ENCODE measurements at regions not wholly inside any gene's neighbourhood (a gene's known extent, or its start where the extent isn't known, plus 50 kb on each side); places are given as distances from the start of the nearest gene placed in this dataset.

DNA sequence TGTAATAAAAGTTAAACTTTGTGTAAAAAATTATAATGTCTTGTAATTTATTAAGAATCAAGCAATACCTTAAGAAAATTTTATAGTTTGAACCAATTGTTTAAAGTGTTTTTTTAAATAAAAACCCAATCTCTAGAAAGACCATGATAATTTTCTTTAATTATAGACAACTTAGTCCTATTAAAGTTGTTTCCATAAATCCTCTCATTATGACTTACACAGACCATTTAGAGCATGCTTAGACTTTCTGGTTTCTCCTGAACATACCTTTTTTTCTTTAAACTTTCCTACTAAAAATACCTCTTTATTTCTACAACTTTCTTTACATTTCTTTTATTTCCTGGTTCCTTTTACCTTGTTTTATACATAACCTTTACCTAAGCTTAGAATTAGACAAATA lies 837.4 kb downstream of the PCDH19 start:
- H4K20me1 ChIP-seq (ENCODE audit: insufficient read depth): no peaks in the 10 kb centered on the region
- TF ChIP-seq, protein P1, sequence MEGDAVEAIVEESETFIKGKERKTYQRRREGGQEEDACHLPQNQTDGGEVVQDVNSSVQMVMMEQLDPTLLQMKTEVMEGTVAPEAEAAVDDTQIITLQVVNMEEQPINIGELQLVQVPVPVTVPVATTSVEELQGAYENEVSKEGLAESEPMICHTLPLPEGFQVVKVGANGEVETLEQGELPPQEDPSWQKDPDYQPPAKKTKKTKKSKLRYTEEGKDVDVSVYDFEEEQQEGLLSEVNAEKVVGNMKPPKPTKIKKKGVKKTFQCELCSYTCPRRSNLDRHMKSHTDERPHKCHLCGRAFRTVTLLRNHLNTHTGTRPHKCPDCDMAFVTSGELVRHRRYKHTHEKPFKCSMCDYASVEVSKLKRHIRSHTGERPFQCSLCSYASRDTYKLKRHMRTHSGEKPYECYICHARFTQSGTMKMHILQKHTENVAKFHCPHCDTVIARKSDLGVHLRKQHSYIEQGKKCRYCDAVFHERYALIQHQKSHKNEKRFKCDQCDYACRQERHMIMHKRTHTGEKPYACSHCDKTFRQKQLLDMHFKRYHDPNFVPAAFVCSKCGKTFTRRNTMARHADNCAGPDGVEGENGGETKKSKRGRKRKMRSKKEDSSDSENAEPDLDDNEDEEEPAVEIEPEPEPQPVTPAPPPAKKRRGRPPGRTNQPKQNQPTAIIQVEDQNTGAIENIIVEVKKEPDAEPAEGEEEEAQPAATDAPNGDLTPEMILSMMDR (conservative IDR thresholded peaks at IDR 0.05; ENCODE audit: low read depth, low read length): no peak
- H3K36me3 ChIP-seq (ENCODE audit: insufficient read depth): no peaks in the 10 kb centered on the region
- no peak overlapping the region for H3K4me3 ChIP-seq (IDR thresholded peaks at IDR 0.05; ENCODE audit: insufficient read depth, low read depth, low read length)
- H3K27me3 ChIP-seq (ENCODE audit: insufficient read depth, low read depth): no peaks in the 10 kb centered on the region
- H3K79me2 ChIP-seq (ENCODE audit: insufficient read depth, low read depth): no peaks in the 10 kb centered on the region
- no peak overlapping the region for H3K4me2 ChIP-seq
- H2AFZ ChIP-seq (ENCODE audit: low read depth): no peak overlapping the region
- H3K27ac ChIP-seq: no peak overlapping the region
- no peaks in the 10 kb centered on the region for H3K4me1 ChIP-seq (ENCODE audit: low read depth, poor library complexity, severe bottlenecking)
- no peak overlapping the region for H3K9ac ChIP-seq

DNA sequence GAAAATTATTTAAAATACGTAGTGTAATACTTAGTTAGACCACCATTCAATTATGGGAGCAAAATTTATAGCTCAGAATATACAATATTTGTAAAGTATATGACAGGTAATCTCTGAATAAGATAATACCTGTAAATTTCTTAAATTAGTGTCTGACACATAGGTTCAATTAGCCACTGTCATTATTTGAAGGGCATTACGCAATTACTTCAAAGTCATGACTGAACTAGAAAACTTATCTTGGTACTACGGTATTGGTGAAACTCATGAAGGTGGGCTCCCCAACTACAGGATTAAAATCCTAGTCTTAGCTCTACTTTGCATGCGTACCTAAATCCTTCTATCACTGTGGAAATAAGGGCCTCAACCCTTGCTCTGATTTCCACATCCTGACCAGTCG lies 860.7 kb downstream of the PCDH19 start:
- Histone ChIP-seq H3K4me3 (IDR thresholded peaks at IDR 0.05; ENCODE audit: insufficient read depth, low read depth, low read length) (no peak overlapping the region), H3K36me3 (ENCODE audit: insufficient read depth) (no peaks in the 10 kb centered on the region), H3K27me3 (ENCODE audit: insufficient read depth, low read depth) (no peaks in the 10 kb centered on the region), H3K27ac (no peak overlapping the region), H3K9ac (no peak overlapping the region), H2AFZ (ENCODE audit: low read depth) (no peak overlapping the region), H4K20me1 (ENCODE audit: insufficient read depth) (no peaks in the 10 kb centered on the region), H3K79me2 (ENCODE audit: insufficient read depth, low read depth) (no peaks in the 10 kb centered on the region), H3K4me1 (ENCODE audit: low read depth, poor library complexity, severe bottlenecking) (no peaks in the 10 kb centered on the region), H3K4me2 (no peak overlapping the region)
- TF ChIP-seq, protein P1 (conservative IDR thresholded peaks at IDR 0.05; ENCODE audit: low read depth, low read length): no peak

DNA sequence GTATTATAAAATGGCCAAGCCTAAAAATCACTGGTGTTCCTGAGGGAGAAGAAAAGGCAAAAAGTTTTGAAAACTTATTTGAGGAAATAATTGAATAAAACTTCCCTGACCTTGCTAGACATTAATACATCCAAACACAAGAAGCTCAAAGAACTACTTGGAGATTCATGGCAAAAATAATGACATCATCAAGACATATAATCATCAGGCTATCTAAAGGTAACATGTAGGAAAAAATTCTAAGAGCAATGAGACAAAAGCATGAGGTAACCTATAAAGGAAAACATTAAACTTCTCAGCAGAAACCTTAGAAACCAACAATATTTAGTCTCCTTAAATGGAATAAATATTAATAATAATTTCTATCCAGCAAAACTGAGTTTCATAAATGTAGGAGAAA lies 887.6 kb downstream of the PCDH19 start:
- Histone ChIP-seq H4K20me1 (ENCODE audit: insufficient read depth) (no peaks in the 10 kb centered on the region), H3K36me3 (ENCODE audit: insufficient read depth) (no peaks in the 10 kb centered on the region)
- TF ChIP-seq, protein P1 (conservative IDR thresholded peaks at IDR 0.05; ENCODE audit: low read depth, low read length): no peak

DNA sequence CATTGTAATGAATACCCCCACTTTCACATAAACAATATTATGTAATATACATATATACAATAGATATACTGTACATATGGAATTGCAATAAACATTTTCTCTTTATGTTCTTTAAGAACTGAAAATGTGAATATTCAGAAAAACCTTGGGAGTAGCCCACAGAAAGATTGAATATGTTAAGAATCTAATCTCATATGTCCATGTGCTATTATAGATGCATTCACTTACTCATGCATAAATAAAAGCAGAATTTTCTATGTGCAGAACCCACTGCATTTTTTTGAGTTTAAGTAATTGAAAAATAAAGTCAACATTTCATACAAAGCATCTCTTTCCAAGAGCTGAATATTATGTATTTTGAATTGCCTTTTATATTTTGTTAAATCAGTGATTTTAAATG lies 902.3 kb downstream of the PCDH19 start:
- no peaks in the 10 kb centered on the region for H3K36me3 ChIP-seq (ENCODE audit: insufficient read depth)
- H3K27ac ChIP-seq: no peak overlapping the region
- no peaks in the 10 kb centered on the region for H4K20me1 ChIP-seq (ENCODE audit: insufficient read depth)
- no peak overlapping the region for H3K4me2 ChIP-seq
- no peak overlapping the region for H3K4me3 ChIP-seq (IDR thresholded peaks at IDR 0.05; ENCODE audit: insufficient read depth, low read depth, low read length)
- H3K27me3 ChIP-seq (ENCODE audit: insufficient read depth, low read depth): no peaks in the 10 kb centered on the region
- H3K4me1 ChIP-seq (ENCODE audit: low read depth, poor library complexity, severe bottlenecking): no peaks in the 10 kb centered on the region
- no peak overlapping the region for H2AFZ ChIP-seq (ENCODE audit: low read depth)
- TF ChIP-seq, protein P1 (conservative IDR thresholded peaks at IDR 0.05; ENCODE audit: low read depth, low read length): no peak
- no peak overlapping the region for H3K9ac ChIP-seq
- no peaks in the 10 kb centered on the region for H3K79me2 ChIP-seq (ENCODE audit: insufficient read depth, low read depth)

More for the DNA sequence above, 887.6 kb downstream of the PCDH19 start:
- no peak overlapping the region for H2AFZ ChIP-seq (ENCODE audit: low read depth)
- no peaks in the 10 kb centered on the region for H3K27me3 ChIP-seq (ENCODE audit: insufficient read depth, low read depth)
- H3K9ac ChIP-seq: no peak overlapping the region
- no peak overlapping the region for H3K4me3 ChIP-seq (IDR thresholded peaks at IDR 0.05; ENCODE audit: insufficient read depth, low read depth, low read length)
- no peak overlapping the region for H3K4me2 ChIP-seq
- H3K4me1 ChIP-seq (ENCODE audit: low read depth, poor library complexity, severe bottlenecking): no peaks in the 10 kb centered on the region
- H3K27ac ChIP-seq: no peak overlapping the region
- H3K79me2 ChIP-seq (ENCODE audit: insufficient read depth, low read depth): no peaks in the 10 kb centered on the region

Measured in KMS-11 (cell line).